Fibroblast of pulmonary artery (primary cell): ENCODE measurements at regions not wholly inside any gene's neighbourhood (a gene's known extent, or its start where the extent isn't known, plus 50 kb on each side); places are given as distances from the start of the nearest gene placed in this dataset.

Experiments used
- DNase-seq: peaks from one replicate; pipeline ENCODE4 v3.0.0-alpha.2; 2010; ENCODE audit warnings: low read depth
- H3K4me3 ChIP-seq: replicated peaks from 2 replicates; pipeline ENCODE4 v1.5.1; 2011; ENCODE audit warnings: low read depth, mild to moderate bottlenecking, control low read depth, low read length, moderate library complexity
- CTCF ChIP-seq: IDR thresholded peaks from 2 replicates; pipeline ENCODE4 v1.5.1; 2011; ENCODE audit warnings: mild to moderate bottlenecking, control low read depth, low read length, inconsistent platforms; ENCODE audit errors: missing control alignments

- H3K4me3 ChIP-seq, result no peak overlapping the region
- DNase-seq, result no peak
- no peak for TF ChIP-seq CTCF
These were observed 306.8 kb downstream of the CTTN start for GRCh38 chr11:70705097-70705496.

GRCh38 chr11:70705930-70706329 is 307.6 kb downstream of the CTTN start:
- no peak overlapping the region for H3K4me3 ChIP-seq
- TF ChIP-seq CTCF, result no peak
- DNase-seq, result no peak

- DNase-seq, result no peak
- no peak for TF ChIP-seq CTCF
- H3K4me3 ChIP-seq, result no peak overlapping the region
These were observed 309.5 kb downstream of the CTTN start for GRCh38 chr11:70707821-70708220.

- no peak for DNase-seq
- TF ChIP-seq CTCF, result no peak
- no peak overlapping the region for H3K4me3 ChIP-seq
These were observed 311.3 kb downstream of the CTTN start for GRCh38 chr11:70709596-70709995.

GRCh38 chr11:70710192-70710591 is 311.9 kb downstream of the CTTN start:
- no peak for TF ChIP-seq CTCF
- H3K4me3 ChIP-seq, result no peak overlapping the region
- DNase-seq, result no peak

- no peak for DNase-seq
- TF ChIP-seq CTCF, result no peak
- H3K4me3 ChIP-seq, result no peak overlapping the region
These were observed 312.3 kb downstream of the CTTN start for GRCh38 chr11:70710601-70711000.

GRCh38 chr11:70711095-70711910 is 313.0 kb downstream of the CTTN start:
- DNase-seq, result no peak
- no peak overlapping the region for H3K4me3 ChIP-seq
- no peak for TF ChIP-seq CTCF
